Liver (tissue), 3 donors: ENCODE measurements at regions not wholly inside any gene's neighbourhood (a gene's known extent, or its start where the extent isn't known, plus 50 kb on each side); places are given as distances from the start of the nearest gene placed in this dataset.

Experiments
- JUND ChIP-seq, 2 donors: IDR thresholded peaks; 2 replicates each; pipeline ENCODE4 v1.6.1; 2016; ENCODE audit warnings: antibody characterized with exemption in 2 of 2
- RXRA ChIP-seq, 2 donors: IDR thresholded peaks; 2 replicates each; pipeline ENCODE4 v1.6.1; 2017 to 2018; ENCODE audit warnings: antibody characterized with exemption in 2 of 2, mild to moderate bottlenecking in 1 of 2
- ZBTB33 ChIP-seq: IDR thresholded peaks from 2 replicates; pipeline ENCODE4 v1.6.1; 2016; ENCODE audit warnings: antibody characterized with exemption
- TF ChIP-seq, protein P1 (sequence below): IDR thresholded peaks from 2 replicates; pipeline ENCODE4 v1.6.1; 2016; ENCODE audit warnings: antibody characterized with exemption, mild to moderate bottlenecking
- TF ChIP-seq, protein P2 (sequence below): fragments of 150-350 bp; IDR thresholded peaks from 2 replicates; pipeline ENCODE4 v1.5.1; 2017; ENCODE audit warnings: improper control_type of control experiment, low read depth, low read length; ENCODE audit not compliant: missing input control
- donor health status: healthy.
- donor health status: healthy.

DNA sequence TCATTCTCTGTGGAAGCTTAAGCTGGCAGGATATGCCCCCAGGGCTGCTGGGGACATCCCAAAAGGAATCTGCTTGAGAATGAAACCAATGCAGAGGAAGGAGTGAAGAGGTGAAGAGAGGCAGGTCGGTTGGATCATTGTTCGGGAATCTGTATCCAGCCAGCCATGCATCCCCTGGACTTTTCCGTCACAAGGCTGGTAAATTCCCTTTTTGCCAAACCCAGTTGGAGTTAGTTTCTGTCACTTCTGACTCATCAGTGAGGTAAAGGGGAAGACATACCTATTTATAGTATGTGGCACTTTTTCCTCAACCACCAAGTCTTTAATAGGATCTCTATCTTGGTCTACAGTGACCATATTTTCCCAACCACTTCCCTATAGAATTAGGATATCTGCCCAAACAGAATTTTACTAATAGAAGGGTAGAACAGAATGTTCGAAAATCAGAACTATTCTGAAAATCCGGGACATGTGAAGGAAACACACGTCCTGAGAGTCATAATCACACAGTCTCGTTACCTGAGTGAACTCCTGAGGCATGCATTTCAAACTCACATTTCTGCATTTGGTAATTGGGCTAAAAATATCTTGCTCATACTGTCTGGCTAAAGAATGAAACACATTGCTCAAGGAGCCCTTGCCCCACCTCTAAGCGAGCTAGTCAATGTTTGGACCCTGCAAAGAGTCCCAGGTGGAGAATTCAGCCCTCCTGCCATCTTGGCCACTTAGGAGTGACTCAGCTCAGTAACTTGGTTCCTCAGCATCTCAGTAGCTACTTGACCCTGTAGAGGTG is 289.7 kb upstream of the ADAMTS9 start:
- TF ChIP-seq, protein P1, sequence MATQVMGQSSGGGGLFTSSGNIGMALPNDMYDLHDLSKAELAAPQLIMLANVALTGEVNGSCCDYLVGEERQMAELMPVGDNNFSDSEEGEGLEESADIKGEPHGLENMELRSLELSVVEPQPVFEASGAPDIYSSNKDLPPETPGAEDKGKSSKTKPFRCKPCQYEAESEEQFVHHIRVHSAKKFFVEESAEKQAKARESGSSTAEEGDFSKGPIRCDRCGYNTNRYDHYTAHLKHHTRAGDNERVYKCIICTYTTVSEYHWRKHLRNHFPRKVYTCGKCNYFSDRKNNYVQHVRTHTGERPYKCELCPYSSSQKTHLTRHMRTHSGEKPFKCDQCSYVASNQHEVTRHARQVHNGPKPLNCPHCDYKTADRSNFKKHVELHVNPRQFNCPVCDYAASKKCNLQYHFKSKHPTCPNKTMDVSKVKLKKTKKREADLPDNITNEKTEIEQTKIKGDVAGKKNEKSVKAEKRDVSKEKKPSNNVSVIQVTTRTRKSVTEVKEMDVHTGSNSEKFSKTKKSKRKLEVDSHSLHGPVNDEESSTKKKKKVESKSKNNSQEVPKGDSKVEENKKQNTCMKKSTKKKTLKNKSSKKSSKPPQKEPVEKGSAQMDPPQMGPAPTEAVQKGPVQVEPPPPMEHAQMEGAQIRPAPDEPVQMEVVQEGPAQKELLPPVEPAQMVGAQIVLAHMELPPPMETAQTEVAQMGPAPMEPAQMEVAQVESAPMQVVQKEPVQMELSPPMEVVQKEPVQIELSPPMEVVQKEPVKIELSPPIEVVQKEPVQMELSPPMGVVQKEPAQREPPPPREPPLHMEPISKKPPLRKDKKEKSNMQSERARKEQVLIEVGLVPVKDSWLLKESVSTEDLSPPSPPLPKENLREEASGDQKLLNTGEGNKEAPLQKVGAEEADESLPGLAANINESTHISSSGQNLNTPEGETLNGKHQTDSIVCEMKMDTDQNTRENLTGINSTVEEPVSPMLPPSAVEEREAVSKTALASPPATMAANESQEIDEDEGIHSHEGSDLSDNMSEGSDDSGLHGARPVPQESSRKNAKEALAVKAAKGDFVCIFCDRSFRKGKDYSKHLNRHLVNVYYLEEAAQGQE, result no peak
- TF ChIP-seq, protein P2, sequence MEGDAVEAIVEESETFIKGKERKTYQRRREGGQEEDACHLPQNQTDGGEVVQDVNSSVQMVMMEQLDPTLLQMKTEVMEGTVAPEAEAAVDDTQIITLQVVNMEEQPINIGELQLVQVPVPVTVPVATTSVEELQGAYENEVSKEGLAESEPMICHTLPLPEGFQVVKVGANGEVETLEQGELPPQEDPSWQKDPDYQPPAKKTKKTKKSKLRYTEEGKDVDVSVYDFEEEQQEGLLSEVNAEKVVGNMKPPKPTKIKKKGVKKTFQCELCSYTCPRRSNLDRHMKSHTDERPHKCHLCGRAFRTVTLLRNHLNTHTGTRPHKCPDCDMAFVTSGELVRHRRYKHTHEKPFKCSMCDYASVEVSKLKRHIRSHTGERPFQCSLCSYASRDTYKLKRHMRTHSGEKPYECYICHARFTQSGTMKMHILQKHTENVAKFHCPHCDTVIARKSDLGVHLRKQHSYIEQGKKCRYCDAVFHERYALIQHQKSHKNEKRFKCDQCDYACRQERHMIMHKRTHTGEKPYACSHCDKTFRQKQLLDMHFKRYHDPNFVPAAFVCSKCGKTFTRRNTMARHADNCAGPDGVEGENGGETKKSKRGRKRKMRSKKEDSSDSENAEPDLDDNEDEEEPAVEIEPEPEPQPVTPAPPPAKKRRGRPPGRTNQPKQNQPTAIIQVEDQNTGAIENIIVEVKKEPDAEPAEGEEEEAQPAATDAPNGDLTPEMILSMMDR, result no peak
- TF ChIP-seq RXRA (IDR thresholded peaks at IDR 0.05) (no peak), ZBTB33 (no peak), JUND (IDR thresholded peaks at IDR 0.05) (no peak)
